CD14-positive monocyte (primary cell): ENCODE measurements at regions not wholly inside any gene's neighbourhood (a gene's known extent, or its start where the extent isn't known, plus 50 kb on each side); places are given as distances from the start of the nearest gene placed in this dataset.

ENCODE experiments used
- DNase-seq, 3 donors: peaks; one replicate each; pipeline ENCODE4 v3.0.0-alpha.2; 2011 to 2022
- H2AFZ ChIP-seq: 2 replicates; pipeline ENCODE4 v1.6.0; 2012; ENCODE audit warnings: mild to moderate bottlenecking, low read depth, low read length, inconsistent platforms; ENCODE audit not compliant: insufficient read depth, poor library complexity, severe bottlenecking
- H3K27ac ChIP-seq, 2 donors: 1 replicate in 1 of 2; 2 replicates in 1 of 2; pipeline ENCODE4 v1.5.1; 2012 to 2013; ENCODE audit warnings: low read length in 2 of 2, control low read depth in 1 of 2, inconsistent platforms in 1 of 2, low read depth in 1 of 2, mild to moderate bottlenecking in 1 of 2
- H3K27me3 ChIP-seq, 2 donors: one replicate each; pipeline versions ENCODE4 v1.6.0 to v1.6.1; 2011 to 2013; ENCODE audit warnings: low read length in 2 of 2; ENCODE audit not compliant: control insufficient read depth in 2 of 2, insufficient read depth in 2 of 2
- H3K36me3 ChIP-seq, 2 donors: replicated peaks in 1 of 2; 1 replicate in 1 of 2; 2 replicates in 1 of 2; pipeline versions ENCODE4 v1.5.1 to v1.6.1; 2012 to 2013; ENCODE audit warnings: low read length in 2 of 2, control low read depth in 1 of 2, inconsistent platforms in 1 of 2, mild to moderate bottlenecking in 1 of 2; ENCODE audit not compliant: insufficient read depth in 2 of 2, control insufficient read depth in 1 of 2
- H3K4me1 ChIP-seq, 2 donors: 1 replicate in 1 of 2; 2 replicates in 1 of 2; pipeline versions ENCODE4 v1.5.1 to v1.6.1; 2012 to 2013; ENCODE audit warnings: low read length in 2 of 2, control low read depth in 1 of 2, inconsistent platforms in 1 of 2, mild to moderate bottlenecking in 1 of 2, moderate library complexity in 1 of 2; ENCODE audit not compliant: insufficient read depth in 2 of 2, control insufficient read depth in 1 of 2
- H3K4me2 ChIP-seq: replicated peaks from 2 replicates; pipeline ENCODE3; 2012; ENCODE audit warnings: low read length, moderate library complexity, mild to moderate bottlenecking; ENCODE audit not compliant: poor library complexity, severe bottlenecking; ENCODE audit errors: extremely low read depth
- H3K4me3 ChIP-seq, 3 experiments: fragments of 200-600 bp in 1 of 3; sonication (generic) in 1 of 3; replicated peaks in 1 of 3; 1 replicate in 2 of 3; 2 replicates in 1 of 3; pipeline ENCODE4 v1.5.1; 2011 to 2013; ENCODE audit warnings: low read length in 3 of 3, mild to moderate bottlenecking in 3 of 3, control low read depth in 2 of 3, low read depth in 2 of 3, inconsistent platforms in 1 of 3, moderate library complexity in 1 of 3
- H3K79me2 ChIP-seq: 2 replicates; pipeline ENCODE4 v1.6.0; 2012; ENCODE audit warnings: mild to moderate bottlenecking, control low read depth, inconsistent platforms, low read length, moderate library complexity; ENCODE audit not compliant: insufficient read depth
- H3K9ac ChIP-seq: 2 replicates; pipeline ENCODE4 v1.6.0; 2017; ENCODE audit warnings: low read length, mild to moderate bottlenecking; ENCODE audit not compliant: insufficient read depth, poor library complexity, severe bottlenecking
- H3K9me3 ChIP-seq, 2 donors: replicated peaks in 1 of 2; 1 replicate in 1 of 2; 2 replicates in 1 of 2; pipeline versions ENCODE4 v1.5.1 to v1.6.1; 2012 to 2013; ENCODE audit warnings: low read length in 2 of 2, control low read depth in 1 of 2; ENCODE audit not compliant: control insufficient read depth in 1 of 2, insufficient read depth in 1 of 2
- H4K20me1 ChIP-seq: 2 replicates; pipeline ENCODE4 v1.6.0; 2012; ENCODE audit warnings: mild to moderate bottlenecking, low read length, control low read depth, moderate library complexity; ENCODE audit not compliant: insufficient read depth
- H3K27ac Mint-ChIP-seq, 7 donors: one replicate each; pipeline ENCODE4 v1.8.0; 2020; ENCODE audit warnings: mild to moderate bottlenecking in 7 of 7, mixed read lengths in 7 of 7, moderate library complexity in 6 of 7, inconsistent platforms in 2 of 7
- H3K27me3 Mint-ChIP-seq, 3 donors: one replicate each; pipeline ENCODE4 v1.8.0; 2021 to 2022; ENCODE audit warnings: low read depth in 3 of 3, mild to moderate bottlenecking in 3 of 3, mixed read lengths in 3 of 3, moderate library complexity in 3 of 3, inconsistent platforms in 1 of 3
- H3K36me3 Mint-ChIP-seq, 2 donors: one replicate each; pipeline ENCODE4 v1.8.0; 2020; ENCODE audit warnings: mixed read lengths in 2 of 2, inconsistent platforms in 1 of 2, mild to moderate bottlenecking in 1 of 2
- H3K4me1 Mint-ChIP-seq: one replicate; pipeline ENCODE4 v1.8.0; 2020; ENCODE audit warnings: mild to moderate bottlenecking, mixed read lengths
- H3K4me3 Mint-ChIP-seq, 2 donors: one replicate each; pipeline ENCODE4 v1.8.0; 2020; ENCODE audit warnings: mild to moderate bottlenecking in 2 of 2, mixed read lengths in 2 of 2, moderate library complexity in 1 of 2
- H3K9me3 Mint-ChIP-seq, 7 donors: one replicate each; pipeline ENCODE4 v1.8.0; 2020 to 2022; ENCODE audit warnings: mixed read lengths in 7 of 7, mild to moderate bottlenecking in 6 of 7, moderate library complexity in 6 of 7, inconsistent platforms in 2 of 7
- CTCF ChIP-seq: fragments of 200-600 bp; IDR thresholded peaks from one replicate; pipeline ENCODE4 v1.8.0; 2022; ENCODE audit warnings: antibody characterized with exemption, mild to moderate bottlenecking
- WGBS: methylation state at CpG from one replicate; pipeline ENCODE4 v1.1.5; 2013; ENCODE audit warnings: missing lambda C conversion rate; ENCODE audit not compliant: insufficient coverage; 5-methylcytosine and 5-hydroxymethylcytosine counted together
- intact Hi-C, 2 donors: fragments of 100-400 bp; cut with micrococcal nuclease; formaldehyde crosslinking; loops; one replicate each; pipeline versions ENCODE4 v1.15.0 to v1.15.1; 2023

DNA sequence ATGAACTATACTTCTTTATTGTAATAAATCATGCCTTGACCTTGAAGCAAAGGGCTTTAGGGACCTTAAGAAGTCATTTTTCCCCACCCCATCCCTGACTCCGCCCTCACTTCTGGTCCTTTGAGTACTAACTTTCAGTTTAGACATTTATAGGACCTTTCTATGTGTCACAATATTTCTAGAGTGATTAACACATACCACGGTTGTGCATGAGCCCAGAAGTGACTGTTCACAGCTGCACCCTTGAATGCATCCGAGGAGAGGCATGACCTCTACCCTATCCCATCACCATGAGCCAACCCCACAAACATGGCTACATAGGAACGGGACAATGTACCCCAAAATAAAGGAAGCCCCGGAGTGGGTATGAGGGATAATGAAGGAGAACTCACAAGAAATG is 160.3 kb downstream of the HSD17B3 start:
- Histone ChIP-seq H3K9me3 (peaks cover 0 to 3% of the 10 kb centered on the region in 2 donors), H2AFZ (peak overlapping the region; percentile 47), H3K79me2 (no peaks in the 10 kb centered on the region), H4K20me1 (no peaks in the 10 kb centered on the region), H3K36me3 (no peaks in the 10 kb centered on the region), H3K27ac (peak overlapping the region in 1 of 2 donors; percentile 73), H3K27me3 (no peaks in the 10 kb centered on the region), H3K4me1 (peaks cover 61 to 82% of the 10 kb centered on the region in 2 donors), H3K4me3 (no peak overlapping the region), H3K9ac (no peak overlapping the region), H3K4me2 (no peak overlapping the region)
- Mint-ChIP-seq H3K36me3 (peaks cover 0 to 2% of the 10 kb centered on the region in 2 donors), H3K27me3 (no peaks in the 10 kb centered on the region), H3K27ac (peak overlapping the region; percentile 72 to 95 (median 83)), H3K4me3 (no peak overlapping the region), H3K4me1 (peaks cover 70% of the 10 kb centered on the region), H3K9me3 (peaks cover 3 to 17% (median 5%) of the 10 kb centered on the region in 7 donors)
- no peak for TF ChIP-seq CTCF
- DNase-seq = peak; percentile 50 to 67 (median 67)
- intact Hi-C loops = loop anchor here in 1 of 2 donors (5.0 to 10.0 kb wide), 2 partner anchors 264 to 1487 kb away; partner anchors contain the start of gene ERCC6L2
- WGBS = 20% methylated on average over 1 of the region's 5 CpGs

- no peak overlapping the region for H3K9ac ChIP-seq
- intact Hi-C loops = loop anchor here in 1 of 2 donors (5.0 to 10.0 kb wide), 2 partner anchors 264 to 1486 kb away; partner anchors contain the start of gene ERCC6L2
- H3K27me3 ChIP-seq = no peaks in the 10 kb centered on the region
- H3K27ac ChIP-seq = peak overlapping the region in 1 of 2 donors; percentile 73
- peaks cover 60 to 82% of the 10 kb centered on the region in 2 donors for H3K4me1 ChIP-seq
- H3K79me2 ChIP-seq = no peaks in the 10 kb centered on the region
- peaks cover 68% of the 10 kb centered on the region for H3K4me1 Mint-ChIP-seq
- no peak overlapping the region for H3K4me2 ChIP-seq
- no peak for TF ChIP-seq CTCF
- H4K20me1 ChIP-seq = no peaks in the 10 kb centered on the region
- H3K4me3 Mint-ChIP-seq = no peak overlapping the region
- no peaks in the 10 kb centered on the region for H3K36me3 Mint-ChIP-seq
- no peaks in the 10 kb centered on the region for H3K27me3 Mint-ChIP-seq
- H3K9me3 Mint-ChIP-seq = peaks cover 2 to 11% (median 4%) of the 10 kb centered on the region in 7 donors
- H3K4me3 ChIP-seq = no peak overlapping the region
- H3K9me3 ChIP-seq = peaks cover 0 to 3% of the 10 kb centered on the region in 2 donors
- DNase-seq = no peak
- no peaks in the 10 kb centered on the region for H3K36me3 ChIP-seq
- peak overlapping the region; percentile 18 for H2AFZ ChIP-seq
- 97% methylated on average over 7 of the region's 11 CpGs for WGBS
- H3K27ac Mint-ChIP-seq = peak overlapping the region in 6 of 7 donors; percentile 75 to 95 (median 85)
These were observed 160.9 kb downstream of the HSD17B3 start for GRCh38 chr9:96141128-96141474.
